ENCODE measurements at regions not wholly inside any gene's neighbourhood (a gene's known extent, or its start where the extent isn't known, plus 50 kb on each side); places are given as distances from the start of the nearest gene placed in this dataset.

DNA sequence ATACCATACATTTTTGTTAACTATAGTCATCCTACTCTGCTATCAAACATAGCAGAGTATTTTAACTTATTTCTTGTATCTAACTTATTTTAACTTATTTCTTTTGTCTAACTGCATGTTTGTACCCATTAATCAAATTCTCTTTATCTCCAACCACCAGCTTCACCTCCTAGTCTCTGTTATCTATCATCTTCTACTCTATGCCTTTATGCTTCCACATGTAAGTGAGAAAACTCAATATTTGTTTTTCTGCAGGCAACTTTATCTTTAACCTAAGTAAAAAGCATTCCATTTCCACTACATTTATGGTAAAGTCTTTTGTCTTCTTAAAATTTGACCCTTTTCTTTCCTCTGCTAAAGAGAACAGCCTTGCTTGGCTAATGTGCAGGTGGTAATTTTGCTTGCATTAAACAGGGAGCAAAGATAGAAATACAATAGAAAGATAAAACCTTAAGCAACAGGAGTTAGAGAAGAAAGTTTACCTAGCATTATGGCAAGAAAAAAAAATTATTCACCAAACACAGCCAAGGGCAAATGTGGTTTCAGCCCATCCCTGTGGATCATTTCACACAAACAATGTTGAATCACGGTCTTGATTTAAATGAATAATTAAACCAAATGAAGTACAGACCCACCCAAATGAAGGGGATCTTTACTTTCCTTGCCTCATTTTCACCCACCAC lies 110.9 kb upstream of the TSPAN8 start (continued):
- TF ChIP-seq, protein P1, sequence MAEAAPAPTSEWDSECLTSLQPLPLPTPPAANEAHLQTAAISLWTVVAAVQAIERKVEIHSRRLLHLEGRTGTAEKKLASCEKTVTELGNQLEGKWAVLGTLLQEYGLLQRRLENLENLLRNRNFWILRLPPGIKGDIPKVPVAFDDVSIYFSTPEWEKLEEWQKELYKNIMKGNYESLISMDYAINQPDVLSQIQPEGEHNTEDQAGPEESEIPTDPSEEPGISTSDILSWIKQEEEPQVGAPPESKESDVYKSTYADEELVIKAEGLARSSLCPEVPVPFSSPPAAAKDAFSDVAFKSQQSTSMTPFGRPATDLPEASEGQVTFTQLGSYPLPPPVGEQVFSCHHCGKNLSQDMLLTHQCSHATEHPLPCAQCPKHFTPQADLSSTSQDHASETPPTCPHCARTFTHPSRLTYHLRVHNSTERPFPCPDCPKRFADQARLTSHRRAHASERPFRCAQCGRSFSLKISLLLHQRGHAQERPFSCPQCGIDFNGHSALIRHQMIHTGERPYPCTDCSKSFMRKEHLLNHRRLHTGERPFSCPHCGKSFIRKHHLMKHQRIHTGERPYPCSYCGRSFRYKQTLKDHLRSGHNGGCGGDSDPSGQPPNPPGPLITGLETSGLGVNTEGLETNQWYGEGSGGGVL (CRISPR knock-in tag; IDR thresholded peaks at IDR 0.05): no peak
- TF ChIP-seq E2F6 (IDR thresholded peaks at IDR 0.05; ENCODE audit: borderline replicate concordance in 1 of 2, extremely low read depth in 1 of 2, insufficient read depth in 1 of 2, insufficient read length in 1 of 2, low read depth in 1 of 2, low read length in 1 of 2, poor library complexity in 1 of 2, severe bottlenecking in 1 of 2) (no peak), MEIS2 (IDR thresholded peaks at IDR 0.05; ENCODE audit: partially characterized antibody) (peak; percentile 72), GMEB1 (CRISPR knock-in tag; IDR thresholded peaks at IDR 0.05) (no peak), GABPB2 (CRISPR knock-in tag; conservative IDR thresholded peaks at IDR 0.05) (no peak), XRCC4 (IDR thresholded peaks at IDR 0.05; ENCODE audit: extremely low read depth, insufficient read depth, insufficient read length) (no peak), KAT2B (IDR thresholded peaks at IDR 0.05; ENCODE audit: low read depth, low read length) (no peak), KLF16 (IDR thresholded peaks at IDR 0.05) (no peak), NCOA4 (IDR thresholded peaks at IDR 0.05; ENCODE audit: partially characterized antibody) (no peak), SMARCA4 (IDR thresholded peaks at IDR 0.05) (peak; percentile 84), ZNF3 (CRISPR knock-in tag; IDR thresholded peaks at IDR 0.05) (no peak), HNRNPK (IDR thresholded peaks at IDR 0.05; ENCODE audit: low read depth, low read length, poor library complexity, severe bottlenecking) (no peak), KAT8 (IDR thresholded peaks at IDR 0.05; ENCODE audit: low read depth) (no peak), ZNF518B (CRISPR knock-in tag; IDR thresholded peaks at IDR 0.05) (no peak), ZBTB7A (IDR thresholded peaks at IDR 0.05; ENCODE audit: borderline replicate concordance, control insufficient read depth, low read depth, low read length) (no peak)
- TF ChIP-seq, protein P2, sequence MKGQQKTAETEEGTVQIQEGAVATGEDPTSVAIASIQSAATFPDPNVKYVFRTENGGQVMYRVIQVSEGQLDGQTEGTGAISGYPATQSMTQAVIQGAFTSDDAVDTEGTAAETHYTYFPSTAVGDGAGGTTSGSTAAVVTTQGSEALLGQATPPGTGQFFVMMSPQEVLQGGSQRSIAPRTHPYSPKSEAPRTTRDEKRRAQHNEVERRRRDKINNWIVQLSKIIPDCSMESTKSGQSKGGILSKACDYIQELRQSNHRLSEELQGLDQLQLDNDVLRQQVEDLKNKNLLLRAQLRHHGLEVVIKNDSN (CRISPR knock-in tag; IDR thresholded peaks at IDR 0.05): no peak
- TF ChIP-seq, protein P3, sequence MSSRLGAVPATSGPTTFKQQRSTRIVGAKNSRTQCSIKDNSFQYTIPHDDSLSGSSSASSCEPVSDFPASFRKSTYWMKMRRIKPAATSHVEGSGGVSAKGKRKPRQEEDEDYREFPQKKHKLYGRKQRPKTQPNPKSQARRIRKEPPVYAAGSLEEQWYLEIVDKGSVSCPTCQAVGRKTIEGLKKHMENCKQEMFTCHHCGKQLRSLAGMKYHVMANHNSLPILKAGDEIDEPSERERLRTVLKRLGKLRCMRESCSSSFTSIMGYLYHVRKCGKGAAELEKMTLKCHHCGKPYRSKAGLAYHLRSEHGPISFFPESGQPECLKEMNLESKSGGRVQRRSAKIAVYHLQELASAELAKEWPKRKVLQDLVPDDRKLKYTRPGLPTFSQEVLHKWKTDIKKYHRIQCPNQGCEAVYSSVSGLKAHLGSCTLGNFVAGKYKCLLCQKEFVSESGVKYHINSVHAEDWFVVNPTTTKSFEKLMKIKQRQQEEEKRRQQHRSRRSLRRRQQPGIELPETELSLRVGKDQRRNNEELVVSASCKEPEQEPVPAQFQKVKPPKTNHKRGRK (tag; IDR thresholded peaks at IDR 0.05): no peak
